CD1c-positive myeloid dendritic cell (primary cell): ENCODE measurements at regions not wholly inside any gene's neighbourhood (a gene's known extent, or its start where the extent isn't known, plus 50 kb on each side); places are given as distances from the start of the nearest gene placed in this dataset.
A peak's percentile ranks its signal among the peaks of the same experiment; 100 is the strongest.
"Not testable (repeated sequence)": the region's sequence is repeated elsewhere in the genome, so short reads cannot be mapped to it uniquely, and the experiment has no call there.

Experiments used
- DNase-seq: peaks from one replicate; pipeline ENCODE4 v3.0.0-alpha.2; 2016; ENCODE audit errors: extremely low spot score

DNA sequence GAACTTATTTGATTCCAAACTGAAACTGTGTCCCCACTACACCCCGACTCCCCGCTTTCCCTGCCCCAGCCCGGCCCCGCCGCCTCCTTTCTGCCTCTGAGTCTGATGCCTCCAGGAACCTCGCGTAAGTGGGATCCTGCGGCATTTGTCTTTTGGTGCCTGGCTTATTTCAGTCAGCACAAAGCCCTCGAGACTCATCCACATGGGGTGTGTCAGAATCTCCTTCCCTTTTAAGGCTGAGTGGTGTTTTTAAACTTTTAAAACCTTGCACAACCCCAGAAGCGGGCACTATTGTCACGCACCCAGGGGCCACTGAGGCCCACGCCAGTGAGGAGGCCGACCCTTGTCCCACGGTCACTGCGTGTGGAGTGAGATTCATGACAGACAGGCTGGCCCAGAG, 206.9 kb downstream of the NPIPB11 start:
- peak; percentile 26 for DNase-seq

DNA sequence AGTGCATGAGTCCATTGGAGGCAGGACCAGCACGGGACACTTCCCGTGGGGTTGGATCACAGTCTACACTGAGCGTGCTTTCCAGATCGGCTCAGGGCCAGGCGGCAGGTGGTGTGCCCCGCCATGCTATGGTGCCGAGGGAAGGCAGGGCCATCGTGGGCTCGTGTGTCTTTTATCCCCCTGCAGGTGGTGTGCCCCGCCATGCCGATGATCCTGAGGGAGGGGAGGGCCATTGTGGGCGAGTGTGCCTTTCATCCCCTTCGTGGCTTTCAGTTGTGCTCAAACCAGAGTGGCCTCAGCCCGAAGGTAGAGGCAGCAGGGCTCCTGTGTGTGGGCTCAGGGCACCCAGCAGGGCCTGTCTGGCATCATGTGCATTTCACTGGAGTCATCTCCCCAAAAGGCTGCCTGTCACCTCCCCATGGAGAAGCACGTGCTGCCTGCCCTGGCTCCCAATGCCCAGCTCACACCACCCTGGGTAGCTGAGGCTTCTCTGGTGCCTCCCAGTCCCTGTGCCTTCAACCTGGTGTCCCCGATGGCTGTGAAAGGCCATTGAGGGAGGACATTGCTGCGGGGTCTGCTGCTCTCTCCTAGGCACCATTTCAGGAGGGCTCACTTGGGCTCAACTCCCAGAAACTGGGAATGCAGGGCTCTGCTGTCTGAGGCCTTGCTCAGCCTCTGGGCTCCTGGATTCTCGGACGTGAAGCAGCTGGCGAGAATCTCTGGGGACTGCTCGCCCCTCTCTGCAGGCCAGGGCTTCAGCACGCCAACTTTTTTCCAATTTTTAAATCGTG, 207.6 kb downstream of the NPIPB11 start:
- no peak for DNase-seq

DNA sequence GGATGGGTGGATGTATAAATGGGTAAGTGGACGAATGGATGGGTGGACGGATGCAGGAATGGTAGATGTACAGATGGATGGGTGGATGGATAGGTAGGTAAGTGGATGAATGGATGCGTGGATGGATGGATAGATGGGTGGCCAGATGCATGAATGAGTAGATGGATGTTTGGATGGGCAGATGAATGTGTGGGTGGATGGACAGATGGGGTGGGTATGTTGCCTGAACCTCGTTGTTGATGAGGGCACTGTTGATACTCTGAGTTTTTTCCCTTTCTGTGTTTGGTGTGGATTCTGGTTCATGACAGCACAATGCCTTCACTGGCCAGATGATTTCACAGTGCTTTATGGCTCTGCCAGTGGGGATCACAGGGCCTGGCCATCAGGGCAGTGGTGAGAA, 208.3 kb downstream of the NPIPB11 start:
- no peak for DNase-seq

DNA sequence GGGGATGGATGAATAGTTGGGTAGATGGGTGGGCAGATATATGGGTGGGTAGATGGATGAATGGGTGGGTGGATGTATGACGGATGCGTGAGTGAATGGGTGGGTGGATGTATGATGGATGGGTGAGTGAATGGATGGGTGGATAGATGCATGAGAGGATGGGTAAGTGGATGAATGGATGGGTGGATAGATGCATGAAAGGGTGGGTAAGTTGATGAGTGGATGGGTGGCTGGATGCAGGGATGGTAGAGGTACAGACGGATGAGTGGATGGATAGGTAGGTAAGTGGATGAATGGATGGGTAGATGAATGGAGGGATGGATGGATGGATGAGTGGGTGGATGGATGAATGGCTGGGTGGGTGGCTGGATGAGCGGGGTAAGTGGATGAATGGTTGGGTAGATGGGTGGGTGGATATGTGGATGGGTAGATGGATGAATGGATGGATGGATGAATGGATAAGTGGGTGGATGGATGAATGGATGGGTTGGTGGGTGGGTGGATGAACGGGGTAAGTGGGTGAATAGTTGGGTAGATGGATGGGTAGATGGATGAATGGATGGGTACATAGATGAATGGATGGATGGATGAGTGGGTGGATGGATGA, 208.9 kb downstream of the NPIPB11 start:
- not testable (repeated sequence) for DNase-seq

- DNase-seq, result not testable (repeated sequence)
Measured at GRCh38 chr16:29196746-29197145, 209.8 kb downstream of the NPIPB11 start.

GRCh38 chr16:29195116-29195872, 210.4 kb downstream of the LAT start:
- DNase-seq, result not testable (repeated sequence)

- not testable (repeated sequence) for DNase-seq
Measured at GRCh38 chr16:29194185-29194844, 209.5 kb downstream of the LAT start.

- DNase-seq, result not testable (repeated sequence)
Measured at GRCh38 chr16:29193634-29194033, 208.8 kb downstream of the LAT start.

- not testable (repeated sequence) for DNase-seq
Measured at GRCh38 chr16:29193248-29193574, 208.4 kb downstream of the LAT start.

- DNase-seq, result no peak
Measured at GRCh38 chr16:29192329-29193247, 207.7 kb downstream of the LAT start.

- not testable (repeated sequence) for DNase-seq
Measured at GRCh38 chr16:29191636-29192180, 206.9 kb downstream of the LAT start.

DNA sequence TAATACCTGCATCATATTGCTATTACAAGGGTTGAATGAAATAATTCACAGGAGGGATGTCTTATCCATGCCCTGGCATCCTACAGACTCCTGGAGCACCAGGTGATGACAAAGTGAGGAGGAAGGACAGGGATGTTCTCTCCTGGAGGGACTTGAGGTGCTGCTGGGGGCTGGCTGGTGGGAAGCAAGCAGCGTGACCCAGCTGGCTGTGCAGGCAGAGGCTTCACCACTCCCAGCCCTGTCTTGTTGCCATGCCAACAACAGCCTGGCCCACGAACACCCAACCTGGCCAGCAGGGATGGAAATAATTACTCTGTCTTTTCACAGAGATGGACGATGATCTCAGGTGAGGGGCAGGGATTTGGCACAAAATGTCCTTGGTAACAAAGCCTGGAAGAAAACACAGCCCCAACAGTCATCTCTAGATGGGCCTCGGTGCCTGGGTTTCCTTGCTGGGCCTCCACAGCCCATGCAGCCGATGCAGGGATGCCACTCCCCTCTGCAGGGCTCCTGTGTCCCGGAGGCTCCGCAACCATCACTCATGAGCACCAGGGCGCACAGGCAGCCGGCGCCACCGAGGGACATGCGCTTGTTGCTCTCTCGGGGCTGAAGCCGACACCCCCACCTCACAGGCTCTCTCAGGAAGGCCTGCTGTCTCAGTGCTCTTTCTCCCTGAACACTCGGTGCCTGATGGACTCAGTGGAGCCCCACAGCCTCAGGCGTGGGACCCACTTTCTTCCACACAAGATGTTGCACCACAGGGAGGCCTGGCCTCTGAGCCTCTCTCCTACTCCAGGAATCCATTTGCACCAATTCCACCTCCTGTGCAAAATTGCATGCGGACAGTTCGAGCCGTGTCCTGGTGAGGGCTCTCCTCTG, 205.9 kb downstream of the LAT start:
- DNase-seq, result not testable (repeated sequence)

DNA sequence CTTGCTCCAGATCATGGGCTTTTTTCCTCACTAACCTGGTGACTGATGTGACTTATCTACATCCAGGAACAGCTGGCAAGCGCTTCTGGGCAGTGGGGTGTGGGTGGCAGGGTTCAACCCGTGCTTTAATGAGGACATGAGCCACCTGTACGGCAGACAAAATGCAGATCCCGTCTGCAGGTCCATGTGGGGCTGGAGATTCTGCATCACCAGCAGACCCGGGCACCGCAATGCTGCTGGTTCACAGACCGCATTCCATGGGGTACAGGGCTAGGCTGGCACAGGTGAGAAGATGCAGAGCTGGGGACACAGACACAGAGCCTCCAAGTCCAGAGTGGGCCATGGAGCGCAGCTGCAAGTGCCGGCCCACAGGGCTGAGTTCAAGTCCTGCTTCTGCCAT, 204.0 kb downstream of the LAT start:
- DNase-seq, result not testable (repeated sequence)

- DNase-seq, result not testable (repeated sequence)
Measured at GRCh38 chr16:29186306-29187220, 201.7 kb downstream of the LAT start.

- not testable (repeated sequence) for DNase-seq
Measured at GRCh38 chr16:29185872-29186271, 201.0 kb downstream of the LAT start.

- DNase-seq, result peak; percentile 70
Measured at GRCh38 chr16:29184738-29185438, 200.0 kb downstream of the LAT start.

DNA sequence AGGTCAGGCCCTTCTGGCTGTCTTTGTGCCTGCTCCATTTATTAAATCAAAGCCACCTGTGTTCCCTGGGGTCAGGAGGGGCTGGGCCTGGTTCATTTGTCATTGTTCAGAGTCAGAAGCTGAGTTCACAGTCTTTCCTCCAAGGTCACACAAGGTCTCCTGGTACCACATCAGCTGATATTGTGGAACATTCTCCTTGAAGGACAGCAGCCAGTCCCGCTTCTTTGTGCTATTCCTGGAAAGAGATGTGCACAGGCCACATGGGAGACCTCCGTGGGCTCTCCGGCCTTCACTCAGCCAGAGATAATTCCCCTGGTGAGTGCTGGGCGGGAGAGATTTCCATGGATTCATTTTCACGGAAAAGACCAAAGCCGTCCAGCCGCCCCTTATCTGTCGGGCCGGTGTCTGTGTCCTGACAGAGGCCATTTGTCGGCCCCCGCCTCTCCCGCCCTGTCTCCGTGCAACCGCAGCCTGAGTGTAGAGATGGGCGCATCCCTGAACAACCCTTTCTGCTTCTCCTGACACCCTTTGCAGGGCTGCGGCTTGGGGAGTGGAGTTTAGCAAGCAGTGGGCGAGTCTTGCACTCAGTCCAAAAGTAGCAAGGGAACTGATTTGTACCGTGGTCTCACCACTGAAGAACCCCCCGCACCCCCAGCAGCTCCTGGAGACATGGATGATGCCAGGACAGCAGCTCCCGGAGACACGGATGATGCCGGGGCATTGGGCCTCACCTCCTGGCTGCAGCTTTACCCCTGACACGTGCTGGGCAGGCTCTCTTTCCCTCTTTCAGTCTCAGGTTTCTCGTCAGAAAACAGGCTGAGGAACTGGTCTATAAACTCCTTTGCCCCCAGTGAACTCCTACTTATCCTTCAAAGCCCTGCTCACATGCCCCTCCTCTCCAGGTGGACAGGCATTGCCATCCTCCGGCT, 198.4 kb downstream of the LAT start:
- not testable (repeated sequence) for DNase-seq
